DMS153 treated with DMSO at 0.1 percent for 48 hours (cell line): ENCODE measurements at regions not wholly inside any gene's neighbourhood (a gene's known extent, or its start where the extent isn't known, plus 50 kb on each side); places are given as distances from the start of the nearest gene placed in this dataset.

Experiments
- DNase-seq: peaks from one replicate; lab custom pipeline; 2025; ENCODE audit not compliant: unreplicated experiment; lab: John Stamatoyannopoulos, UW

- DNase-seq, result no peak
Measured at GRCh38 chr9:120018550-120018949, 561.4 kb downstream of the CDK5RAP2 start.

- DNase-seq, result no peak
Measured at GRCh38 chr9:120018037-120018436, 561.9 kb downstream of the CDK5RAP2 start.

- no peak for DNase-seq
Measured at GRCh38 chr9:120016231-120016630, 563.7 kb downstream of the CDK5RAP2 start.

GRCh38 chr9:120014796-120015195, 565.2 kb downstream of the CDK5RAP2 start:
- DNase-seq, result no peak

GRCh38 chr9:120009856-120010255, 570.1 kb downstream of the CDK5RAP2 start:
- no peak for DNase-seq

- DNase-seq, result no peak
Measured at GRCh38 chr9:120001536-120001935, 578.4 kb downstream of the CDK5RAP2 start.

GRCh38 chr9:119998614-119999013, 581.4 kb downstream of the CDK5RAP2 start:
- DNase-seq, result no peak

GRCh38 chr9:119991797-119992196, 588.2 kb downstream of the CDK5RAP2 start:
- no peak for DNase-seq

- DNase-seq, result no peak
Measured at GRCh38 chr9:119986713-119987112, 593.3 kb downstream of the CDK5RAP2 start.

- DNase-seq, result peak; percentile 8
Measured at GRCh38 chr9:119986205-119986604, 593.8 kb downstream of the CDK5RAP2 start.

GRCh38 chr9:119974026-119974425, 604.8 kb upstream of the BRINP1 start:
- no peak for DNase-seq

- peak; percentile 79 for DNase-seq
Measured at GRCh38 chr9:119968836-119969707, 599.8 kb upstream of the BRINP1 start.

- no peak for DNase-seq
Measured at GRCh38 chr9:119967867-119968535, 598.8 kb upstream of the BRINP1 start.

GRCh38 chr9:119963798-119964372, 594.6 kb upstream of the BRINP1 start:
- no peak for DNase-seq

- no peak for DNase-seq
Measured at GRCh38 chr9:119963258-119963797, 594.1 kb upstream of the BRINP1 start.

- DNase-seq, result no peak
Measured at GRCh38 chr9:119961774-119962424, 592.7 kb upstream of the BRINP1 start.

GRCh38 chr9:119959846-119960545, 590.8 kb upstream of the BRINP1 start:
- no peak for DNase-seq

GRCh38 chr9:119956111-119956510, 586.9 kb upstream of the BRINP1 start:
- no peak for DNase-seq

GRCh38 chr9:119955276-119955675, 586.0 kb upstream of the BRINP1 start:
- no peak for DNase-seq

- no peak for DNase-seq
Measured at GRCh38 chr9:119951591-119951990, 582.4 kb upstream of the BRINP1 start.

GRCh38 chr9:119951090-119951489, 581.9 kb upstream of the BRINP1 start:
- DNase-seq, result no peak
